ENCODE measurements at regions not wholly inside any gene's neighbourhood (a gene's known extent, or its start where the extent isn't known, plus 50 kb on each side); places are given as distances from the start of the nearest gene placed in this dataset.

DNA sequence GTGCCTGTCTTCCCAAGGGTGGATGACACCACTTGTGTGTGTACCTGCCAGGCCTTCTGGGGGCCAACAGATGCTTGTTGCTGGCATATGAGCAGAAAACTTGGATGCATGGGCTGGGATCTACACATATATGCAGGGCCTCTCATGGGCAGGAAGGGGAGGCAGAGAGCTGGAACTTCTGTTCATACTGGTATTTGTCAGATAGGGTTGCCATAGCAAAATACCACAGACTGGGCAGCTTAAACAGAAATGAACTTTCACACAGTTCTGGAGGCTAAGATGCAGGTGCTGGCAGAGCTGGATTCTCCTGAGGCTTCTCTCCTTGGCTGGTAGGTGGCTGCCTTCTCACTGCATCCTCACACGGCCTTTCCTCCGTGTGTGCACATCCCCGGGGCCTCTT lies 121.8 kb downstream of the SUDS3 start:
- TF ChIP-seq CTCF (conservative IDR thresholded peaks at IDR 0.05; ENCODE audit: control insufficient read depth, insufficient read depth, low read depth, low read length) = no peak
- DNase-seq (ENCODE audit: low read depth) = no peak
- H3K4me3 ChIP-seq (ENCODE audit: control insufficient read depth, low read depth, low read length) = no peak overlapping the region

GRCh38 chr12:118500299-118500698 lies 123.9 kb downstream of the SUDS3 start:
- no peak for DNase-seq (ENCODE audit: low read depth)
- no peak for TF ChIP-seq CTCF (conservative IDR thresholded peaks at IDR 0.05; ENCODE audit: control insufficient read depth, insufficient read depth, low read depth, low read length)
- no peak overlapping the region for H3K4me3 ChIP-seq (ENCODE audit: control insufficient read depth, low read depth, low read length)

- no peak overlapping the region for H3K4me3 ChIP-seq (ENCODE audit: control insufficient read depth, low read depth, low read length)
- TF ChIP-seq CTCF (conservative IDR thresholded peaks at IDR 0.05; ENCODE audit: control insufficient read depth, insufficient read depth, low read depth, low read length) = no peak
- DNase-seq (ENCODE audit: low read depth) = no peak
Observed at GRCh38 chr12:118501489-118501888, 125.1 kb downstream of the SUDS3 start.

- TF ChIP-seq CTCF (conservative IDR thresholded peaks at IDR 0.05; ENCODE audit: control insufficient read depth, insufficient read depth, low read depth, low read length) = no peak
- no peak overlapping the region for H3K4me3 ChIP-seq (ENCODE audit: control insufficient read depth, low read depth, low read length)
- no peak for DNase-seq (ENCODE audit: low read depth)
Observed at GRCh38 chr12:118503476-118503875, 127.1 kb downstream of the SUDS3 start.

- TF ChIP-seq CTCF (conservative IDR thresholded peaks at IDR 0.05; ENCODE audit: control insufficient read depth, insufficient read depth, low read depth, low read length) = no peak
Observed at GRCh38 chr12:118512669-118513068, 136.3 kb downstream of the SUDS3 start.

DNA sequence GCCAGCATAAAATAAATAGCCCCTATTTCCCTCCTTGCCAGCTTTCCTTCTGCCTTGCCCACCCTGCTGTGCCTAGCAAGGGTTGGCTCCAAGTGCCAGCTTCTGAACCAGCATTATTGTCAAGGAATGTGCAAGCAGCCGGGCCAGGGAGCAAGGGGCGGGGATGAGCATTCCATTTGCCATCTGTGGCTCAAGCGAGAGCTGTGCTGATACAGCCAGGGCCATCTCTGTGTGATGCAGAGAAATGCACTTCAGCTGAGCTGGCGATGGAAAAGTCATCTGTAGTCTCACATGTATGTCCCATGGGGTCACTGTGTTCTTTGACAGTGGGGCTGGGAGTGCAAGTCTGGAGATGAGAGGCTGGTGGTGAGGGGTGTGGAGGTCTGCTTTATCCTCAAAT lies 137.3 kb downstream of the SUDS3 start:
- DNase-seq (ENCODE audit: low read depth) = no peak
- TF ChIP-seq CTCF (conservative IDR thresholded peaks at IDR 0.05; ENCODE audit: control insufficient read depth, insufficient read depth, low read depth, low read length) = no peak
- no peak overlapping the region for H3K4me3 ChIP-seq (ENCODE audit: control insufficient read depth, low read depth, low read length)

More at GRCh38 chr12:118512669-118513068, 136.3 kb downstream of the SUDS3 start:
- H3K4me3 ChIP-seq (ENCODE audit: control insufficient read depth, low read depth, low read length) = no peak overlapping the region
- DNase-seq (ENCODE audit: low read depth) = no peak

DNA sequence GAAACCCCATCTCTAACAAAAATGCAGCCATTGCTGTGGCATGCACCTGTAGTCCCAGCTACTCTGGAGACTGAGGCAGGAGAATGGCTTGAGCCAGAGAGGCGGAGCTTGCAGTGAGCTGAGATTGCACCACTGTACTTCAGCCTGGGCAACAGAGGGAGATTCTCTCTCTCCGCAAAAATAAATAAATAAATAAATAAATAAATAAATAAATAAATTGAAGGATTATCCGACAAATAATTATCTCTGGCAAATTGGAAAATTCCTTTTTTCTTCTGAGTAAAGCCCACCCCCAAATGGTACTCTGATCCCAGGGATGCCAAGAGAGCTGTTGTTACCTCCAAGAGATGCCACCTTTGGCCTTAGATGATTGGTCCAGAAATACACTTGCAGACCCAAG lies 137.9 kb downstream of the SUDS3 start:
- DNase-seq (ENCODE audit: low read depth) = no peak
- TF ChIP-seq CTCF (conservative IDR thresholded peaks at IDR 0.05; ENCODE audit: control insufficient read depth, insufficient read depth, low read depth, low read length) = no peak
- H3K4me3 ChIP-seq (ENCODE audit: control insufficient read depth, low read depth, low read length) = no peak overlapping the region
